BLaER1 treated with 17β-estradiol and CSF1 and Interleukin-3, amounts not matched to agents 10 nM and 100 nM (cell line): ENCODE measurements at regions not wholly inside any gene's neighbourhood (a gene's known extent, or its start where the extent isn't known, plus 50 kb on each side); places are given as distances from the start of the nearest gene placed in this dataset.

ENCODE experiments used
- H3K27ac ChIP-seq, 11 experiments: shearing (Covaris generic); formaldehyde crosslinking; 2 replicates each; pipeline ENCODE4 v1.8.1; 2022
- H3K27me3 ChIP-seq, 11 experiments: shearing (Covaris generic); formaldehyde crosslinking; 2 replicates each; pipeline ENCODE4 v1.8.1; 2022
- H3K36me3 ChIP-seq, 11 experiments: shearing (Covaris generic); formaldehyde crosslinking; 2 replicates each; pipeline ENCODE4 v1.8.1; 2022
- H3K4me1 ChIP-seq, 10 experiments: shearing (Covaris generic); formaldehyde crosslinking; 2 replicates each; pipeline ENCODE4 v1.8.1; 2022
- H3K4me2 ChIP-seq, 11 experiments: shearing (Covaris generic); formaldehyde crosslinking; 2 replicates each; pipeline ENCODE4 v1.8.1; 2022
- H3K4me3 ChIP-seq, 10 experiments: shearing (Covaris generic); formaldehyde crosslinking; 2 replicates each; pipeline ENCODE4 v1.8.1; 2022
- H3K9ac ChIP-seq, 11 experiments: shearing (Covaris generic); formaldehyde crosslinking; 2 replicates each; pipeline ENCODE4 v1.8.1; 2022
- H3K9me3 ChIP-seq, 11 experiments: shearing (Covaris generic); formaldehyde crosslinking; replicated peaks in 1 of 11; 2 replicates each; pipeline ENCODE4 v1.8.1; 2022
- H4K20me1 ChIP-seq, 11 experiments: shearing (Covaris generic); formaldehyde crosslinking; 2 replicates each; pipeline ENCODE4 v1.8.1; 2022
- Cebpa-rat ChIP-seq, 11 experiments: shearing (Covaris generic); IDR thresholded peaks; 2 replicates each; pipeline ENCODE4 v1.8.1; 2022

- H3K4me2 ChIP-seq = peak overlapping the region in 2 of 11 experiments; percentile 6 to 44; a peak in 4 of 22 replicates
Measured at GRCh38 chr10:53122281-53122680, 349.7 kb upstream of the MBL2 start.

DNA sequence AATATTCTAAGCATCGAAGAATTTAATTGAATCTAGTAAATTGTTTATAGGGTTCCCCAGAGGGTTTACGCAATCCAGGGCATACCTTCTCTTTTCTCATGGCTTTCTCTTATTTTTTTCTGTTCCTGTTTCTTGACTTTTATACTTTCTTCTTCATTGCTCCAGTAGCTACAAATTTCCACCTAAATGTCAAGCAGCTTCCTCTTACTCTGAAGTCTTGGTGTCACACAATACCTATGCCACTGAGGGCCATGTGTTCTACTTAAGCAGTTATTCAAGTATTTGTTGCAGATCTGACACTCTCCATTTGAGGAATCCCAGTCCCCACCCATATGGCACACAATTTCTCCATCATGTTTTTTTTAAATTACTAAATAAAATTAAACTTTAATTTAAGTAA, 343.1 kb upstream of the MBL2 start:
- Histone ChIP-seq H3K9me3 (peaks cover 0 to 9% (median 5%) of the 10 kb centered on the region in 11 experiments; a peak in 7 of 22 replicates), H4K20me1 (no peaks in the 10 kb centered on the region), H3K36me3 (no peaks in the 10 kb centered on the region), H3K27ac (no peak overlapping the region), H3K9ac (no peak overlapping the region), H3K4me1 (peaks cover 0 to 8% (median 3%) of the 10 kb centered on the region in 10 experiments; a peak in 6 of 20 replicates), H3K4me3 (no peak overlapping the region), H3K4me2 (no peak overlapping the region), H3K27me3 (no peaks in the 10 kb centered on the region)
- no peak for TF ChIP-seq Cebpa-rat (IDR thresholded peaks at IDR 0.05)

More at GRCh38 chr10:53122281-53122680, 349.7 kb upstream of the MBL2 start:
- no peaks in the 10 kb centered on the region for H3K27me3 ChIP-seq
- no peak for TF ChIP-seq Cebpa-rat (IDR thresholded peaks at IDR 0.05)
- H3K27ac ChIP-seq = no peak overlapping the region
- H3K9ac ChIP-seq = no peak overlapping the region
- no peaks in the 10 kb centered on the region for H3K9me3 ChIP-seq
- H3K4me1 ChIP-seq = peaks cover 0 to 13% (median 0%) of the 10 kb centered on the region in 10 experiments; a peak in 3 of 20 replicates
- no peaks in the 10 kb centered on the region for H4K20me1 ChIP-seq
- H3K4me3 ChIP-seq = no peak overlapping the region
- no peaks in the 10 kb centered on the region for H3K36me3 ChIP-seq

GRCh38 chr10:53111529-53111928, 338.9 kb upstream of the MBL2 start:
- no peak overlapping the region for H3K4me3 ChIP-seq

GRCh38 chr10:53109320-53109719, 336.7 kb upstream of the MBL2 start:
- no peak overlapping the region for H3K4me2 ChIP-seq
- no peak overlapping the region for H3K9ac ChIP-seq
- no peaks in the 10 kb centered on the region for H3K27me3 ChIP-seq
- H3K9me3 ChIP-seq = peaks cover 0 to 8% (median 0%) of the 10 kb centered on the region in 11 experiments; a peak in 5 of 22 replicates
- H3K4me1 ChIP-seq = peaks cover 0 to 8% (median 3%) of the 10 kb centered on the region in 10 experiments; a peak in 6 of 20 replicates
- no peak overlapping the region for H3K4me3 ChIP-seq
- TF ChIP-seq Cebpa-rat (IDR thresholded peaks at IDR 0.05) = no peak
- no peak overlapping the region for H3K27ac ChIP-seq
- H4K20me1 ChIP-seq = no peaks in the 10 kb centered on the region
- no peaks in the 10 kb centered on the region for H3K36me3 ChIP-seq

More at GRCh38 chr10:53111529-53111928, 338.9 kb upstream of the MBL2 start:
- H3K4me1 ChIP-seq = peaks cover 0 to 8% (median 3%) of the 10 kb centered on the region in 10 experiments; a peak in 6 of 20 replicates
- H3K36me3 ChIP-seq = no peaks in the 10 kb centered on the region
- no peak for TF ChIP-seq Cebpa-rat (IDR thresholded peaks at IDR 0.05)
- no peaks in the 10 kb centered on the region for H3K27me3 ChIP-seq
- no peak overlapping the region for H3K9ac ChIP-seq
- H3K9me3 ChIP-seq = peaks cover 0 to 8% (median under 1%) of the 10 kb centered on the region in 11 experiments; a peak in 5 of 22 replicates
- H4K20me1 ChIP-seq = no peaks in the 10 kb centered on the region
- peak overlapping the region in 6 of 11 experiments; percentile 13 to 50 (median 26); a peak in 8 of 22 replicates for H3K4me2 ChIP-seq
- H3K27ac ChIP-seq = peak overlapping the region in 4 of 11 experiments; percentile 13 to 47 (median 32); a peak in 4 of 22 replicates

GRCh38 chr10:53108317-53108934, 335.8 kb upstream of the MBL2 start:
- Histone ChIP-seq H3K4me1 (peaks cover 0 to 8% (median 3%) of the 10 kb centered on the region in 10 experiments; a peak in 6 of 20 replicates), H3K27ac (no peak overlapping the region), H3K9me3 (peaks cover 0 to 8% (median 0%) of the 10 kb centered on the region in 11 experiments; a peak in 5 of 22 replicates), H3K4me2 (no peak overlapping the region), H3K9ac (no peak overlapping the region), H3K4me3 (no peak overlapping the region), H3K27me3 (no peaks in the 10 kb centered on the region), H4K20me1 (no peaks in the 10 kb centered on the region), H3K36me3 (no peaks in the 10 kb centered on the region)
- TF ChIP-seq Cebpa-rat (IDR thresholded peaks at IDR 0.05) = no peak

DNA sequence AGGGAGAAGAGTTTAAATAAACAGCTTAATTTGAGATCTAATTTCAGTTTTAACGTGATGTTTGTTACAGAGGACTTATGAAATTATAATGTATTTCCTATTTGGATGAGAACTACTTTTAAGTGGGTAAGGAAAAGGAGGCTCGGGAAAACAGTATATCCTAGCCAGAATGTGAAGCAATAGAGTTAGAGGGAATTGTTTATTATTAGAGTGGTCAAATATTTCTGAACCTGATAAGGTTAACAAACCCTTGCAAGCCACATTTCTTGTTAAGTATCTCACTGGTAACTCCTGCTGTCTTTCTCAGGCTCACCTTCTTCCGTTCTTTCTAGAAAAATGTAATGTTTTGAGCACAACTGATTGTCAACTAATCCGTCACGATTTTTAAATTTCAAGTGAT, 335.1 kb upstream of the MBL2 start:
- no peak overlapping the region for H3K27ac ChIP-seq
- H3K9ac ChIP-seq = no peak overlapping the region
- no peak for TF ChIP-seq Cebpa-rat (IDR thresholded peaks at IDR 0.05)
- no peaks in the 10 kb centered on the region for H3K36me3 ChIP-seq
- H4K20me1 ChIP-seq = no peaks in the 10 kb centered on the region
- H3K4me1 ChIP-seq = peaks cover 0 to 8% (median 3%) of the 10 kb centered on the region in 10 experiments; a peak in 6 of 20 replicates
- H3K4me2 ChIP-seq = no peak overlapping the region
- peaks cover 0 to 8% (median 0%) of the 10 kb centered on the region in 11 experiments; a peak in 5 of 22 replicates for H3K9me3 ChIP-seq
- H3K4me3 ChIP-seq = no peak overlapping the region
- H3K27me3 ChIP-seq = no peaks in the 10 kb centered on the region

- Histone ChIP-seq H3K9ac (no peak overlapping the region), H3K4me2 (no peak overlapping the region), H3K4me3 (no peak overlapping the region), H3K27ac (no peak overlapping the region), H4K20me1 (no peaks in the 10 kb centered on the region), H3K36me3 (no peaks in the 10 kb centered on the region), H3K4me1 (no peaks in the 10 kb centered on the region), H3K9me3 (no peaks in the 10 kb centered on the region), H3K27me3 (no peaks in the 10 kb centered on the region)
- no peak for TF ChIP-seq Cebpa-rat (IDR thresholded peaks at IDR 0.05)
Measured at GRCh38 chr10:53102424-53102823, 329.8 kb upstream of the MBL2 start.

- Histone ChIP-seq H3K9me3 (no peaks in the 10 kb centered on the region), H3K27me3 (no peaks in the 10 kb centered on the region), H4K20me1 (no peaks in the 10 kb centered on the region), H3K4me1 (no peaks in the 10 kb centered on the region), H3K9ac (no peak overlapping the region), H3K4me2 (no peak overlapping the region), H3K36me3 (no peaks in the 10 kb centered on the region), H3K27ac (no peak overlapping the region), H3K4me3 (no peak overlapping the region)
- no peak for TF ChIP-seq Cebpa-rat (IDR thresholded peaks at IDR 0.05)
Measured at GRCh38 chr10:53093878-53094277, 321.3 kb upstream of the MBL2 start.

- no peaks in the 10 kb centered on the region for H3K4me1 ChIP-seq
- H3K27ac ChIP-seq = no peak overlapping the region
- H3K4me3 ChIP-seq = no peak overlapping the region
- no peak overlapping the region for H3K9ac ChIP-seq
- TF ChIP-seq Cebpa-rat (IDR thresholded peaks at IDR 0.05) = no peak
- H3K27me3 ChIP-seq = no peaks in the 10 kb centered on the region
- no peaks in the 10 kb centered on the region for H3K36me3 ChIP-seq
- H3K4me2 ChIP-seq = no peak overlapping the region
- H4K20me1 ChIP-seq = no peaks in the 10 kb centered on the region
- H3K9me3 ChIP-seq = peaks cover 0 to 6% (median 0%) of the 10 kb centered on the region in 11 experiments; a peak in 2 of 22 replicates
Measured at GRCh38 chr10:53091574-53091973, 319.0 kb upstream of the MBL2 start.

DNA sequence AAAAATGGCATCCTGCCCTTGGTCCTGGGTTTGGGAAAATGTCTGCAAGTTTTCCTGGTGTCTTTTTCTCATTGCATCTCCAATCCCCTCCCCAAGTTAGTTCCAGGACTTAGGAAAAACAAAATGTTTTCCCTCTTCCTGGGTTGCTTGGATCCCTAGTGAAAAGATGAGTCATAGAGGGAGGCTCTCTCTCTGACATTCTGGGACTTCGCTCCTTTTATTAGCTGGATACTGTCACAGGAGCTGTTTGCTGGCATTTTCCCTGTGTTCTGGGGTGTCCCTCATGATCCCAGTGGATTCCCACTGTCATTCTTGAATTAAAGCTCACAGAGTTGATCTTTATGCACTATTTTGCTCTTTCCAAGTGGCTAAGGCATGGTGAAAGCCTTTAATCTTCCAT, 316.4 kb upstream of the MBL2 start:
- no peaks in the 10 kb centered on the region for H3K27me3 ChIP-seq
- no peak for TF ChIP-seq Cebpa-rat (IDR thresholded peaks at IDR 0.05)
- H4K20me1 ChIP-seq = no peaks in the 10 kb centered on the region

More for the DNA sequence above, 316.4 kb upstream of the MBL2 start:
- Histone ChIP-seq H3K36me3 (no peaks in the 10 kb centered on the region), H3K9me3 (peaks cover 0 to 6% (median 0%) of the 10 kb centered on the region in 11 experiments; a peak in 2 of 22 replicates), H3K9ac (no peak overlapping the region), H3K4me1 (no peaks in the 10 kb centered on the region), H3K4me3 (no peak overlapping the region), H3K27ac (no peak overlapping the region), H3K4me2 (no peak overlapping the region)
